ENCODE measurements at regions not wholly inside any gene's neighbourhood (a gene's known extent, or its start where the extent isn't known, plus 50 kb on each side); places are given as distances from the start of the nearest gene placed in this dataset.
"Not testable (repeated sequence)": the region's sequence is repeated elsewhere in the genome, so short reads cannot be mapped to it uniquely, and the experiment has no call there.

- H3K4me2 ChIP-seq (ENCODE audit: insufficient read depth in 1 of 2, low read depth in 2 of 2, low read length in 2 of 2); H4K8ac ChIP-seq (ENCODE audit: extremely low read depth, insufficient read depth, low read length); H3K36me3 ChIP-seq (ENCODE audit: control insufficient read depth in 2 of 4, insufficient read depth in 4 of 4, low read length in 3 of 4); H2BK5ac ChIP-seq (ENCODE audit: low read depth, low read length); H3K23me2 ChIP-seq (ENCODE audit: low read depth, low read length); POLR2A ChIA-PET (ENCODE audit: partially characterized antibody); H2BK12ac ChIP-seq (ENCODE audit: low read depth, low read length); H2AK5ac ChIP-seq (ENCODE audit: low read depth, low read length); H2BK120ac ChIP-seq (replicated peaks; ENCODE audit: low read depth, low read length); H3K4me3 ChIP-seq (ENCODE audit: extremely low read depth in 1 of 4, insufficient read depth in 2 of 4, low read depth in 3 of 4, low read length in 4 of 4); H3K56ac ChIP-seq (replicated peaks; ENCODE audit: insufficient read length, low read depth, low read length); H4K91ac ChIP-seq (replicated peaks; ENCODE audit: insufficient read length, low read length); H3K9me3 ChIP-seq (ENCODE audit: insufficient read depth in 2 of 2, low read depth in 1 of 2, low read length in 1 of 2); H3K9ac ChIP-seq (replicated peaks in 1 of 4; ENCODE audit: extremely low read depth in 1 of 4, low read depth in 3 of 4, low read length in 3 of 4); H3K14ac ChIP-seq (ENCODE audit: insufficient read length); H3K4me1 ChIP-seq (replicated peaks in 1 of 4; ENCODE audit: control insufficient read depth in 3 of 4, insufficient read depth in 4 of 4, low read length in 3 of 4); H3K23ac ChIP-seq (ENCODE audit: insufficient read length); H2BK15ac ChIP-seq (ENCODE audit: low read length); H3K18ac ChIP-seq (ENCODE audit: extremely low read depth, low read length); H3K27ac ChIP-seq (ENCODE audit: low read depth, low read length); DNase-seq (ENCODE audit: low read depth in 1 of 2, low spot score in 2 of 2); H3K4ac ChIP-seq (replicated peaks; ENCODE audit: insufficient read length, low read depth, low read length); H4K5ac ChIP-seq (ENCODE audit: insufficient read length, low read depth, low read length); H3K79me1 ChIP-seq (ENCODE audit: low read depth, low read length); H4K20me1 ChIP-seq (replicated peaks in 1 of 2; ENCODE audit: control insufficient read depth in 1 of 2, insufficient read depth in 2 of 2, low read length in 2 of 2); H3K79me2 ChIP-seq (ENCODE audit: control insufficient read depth in 1 of 2, insufficient read depth in 2 of 2, low read length in 2 of 2); H2AFZ ChIP-seq (ENCODE audit: low read length); H2BK20ac ChIP-seq (ENCODE audit: low read length); FAIRE-seq; H3K27me3 ChIP-seq (replicated peaks in 1 of 4; ENCODE audit: control insufficient read depth in 3 of 4, extremely low read depth in 1 of 4, insufficient read depth in 3 of 4, low read length in 3 of 4): not testable (repeated sequence)
- CTCF ChIA-PET (ENCODE audit: partially characterized antibody) = interaction anchor here (1.5 kb wide), 1 partner anchor 369 kb away, joined by 3 read pairs; no protein-coding TSS in a partner anchor
- 92% methylated on average over 17 of the region's 18 CpGs; no CpG with 5 or more reads in 1 of the 2 experiments for WGBS, 2 experiments (ENCODE audit: extremely low coverage in 1 of 2, insufficient coverage in 1 of 2, insufficient read length in 1 of 2, insufficient replicate concordance in 2 of 2, low coverage in 1 of 2, low lambda C conversion rate in 2 of 2, missing lambda C conversion rate in 1 of 2)
Observed at GRCh38 chr6:115175456-115175855, 832.6 kb upstream of the HS3ST5 start.
